IPS-NIHi7 (cell line): ENCODE measurements at regions not wholly inside any gene's neighbourhood (a gene's known extent, or its start where the extent isn't known, plus 50 kb on each side); places are given as distances from the start of the nearest gene placed in this dataset.

Experiments used
- DNase-seq: peaks from one replicate; pipeline ENCODE4 v3.0.0; 2012; ENCODE audit warnings: mixed read lengths; ENCODE audit errors: extremely low spot score

GRCh38 chr2:49260979-49261538 lies 106.7 kb upstream of the FSHR start:
- DNase-seq, result no peak

GRCh38 chr2:49259926-49260325 lies 105.6 kb upstream of the FSHR start:
- DNase-seq, result no peak

GRCh38 chr2:49255409-49255971 lies 101.2 kb upstream of the FSHR start:
- DNase-seq, result no peak

- DNase-seq, result no peak
These were observed 100.1 kb upstream of the FSHR start for GRCh38 chr2:49254401-49254800.

- no peak for DNase-seq
These were observed 97.5 kb upstream of the FSHR start for GRCh38 chr2:49251766-49252165.

- no peak for DNase-seq
These were observed 96.9 kb upstream of the FSHR start for GRCh38 chr2:49251251-49251650.

GRCh38 chr2:49248506-49248905 lies 94.2 kb upstream of the FSHR start:
- DNase-seq, result peak; percentile 14

GRCh38 chr2:49241991-49242390 lies 87.7 kb upstream of the FSHR start:
- no peak for DNase-seq

- DNase-seq, result no peak
These were observed 87.2 kb upstream of the FSHR start for GRCh38 chr2:49241501-49241900.

GRCh38 chr2:49240608-49241007 lies 86.3 kb upstream of the FSHR start:
- peak; percentile 40 for DNase-seq

GRCh38 chr2:49238604-49238960 lies 84.3 kb upstream of the FSHR start:
- no peak for DNase-seq

GRCh38 chr2:49237867-49238603 lies 83.7 kb upstream of the FSHR start:
- no peak for DNase-seq

GRCh38 chr2:49236316-49236715 lies 82.0 kb upstream of the FSHR start:
- DNase-seq, result no peak

GRCh38 chr2:49226360-49226759 lies 72.0 kb upstream of the FSHR start:
- no peak for DNase-seq

GRCh38 chr2:49225126-49225525 lies 70.8 kb upstream of the FSHR start:
- DNase-seq, result no peak

- no peak for DNase-seq
These were observed 70.2 kb upstream of the FSHR start for GRCh38 chr2:49224426-49225010.

GRCh38 chr2:49222975-49223528 lies 68.7 kb upstream of the FSHR start:
- no peak for DNase-seq

- DNase-seq, result no peak
These were observed 65.4 kb upstream of the FSHR start for GRCh38 chr2:49219741-49220140.

- DNase-seq, result peak; percentile 60
These were observed 55.9 kb upstream of the FSHR start for GRCh38 chr2:49210191-49210590.

GRCh38 chr2:49207204-49207603 lies 52.9 kb upstream of the FSHR start:
- DNase-seq, result no peak
